Sigmoid colon (tissue), 6 donors: ENCODE measurements at regions not wholly inside any gene's neighbourhood (a gene's known extent, or its start where the extent isn't known, plus 50 kb on each side); places are given as distances from the start of the nearest gene placed in this dataset.

Experiments
- DNase-seq: peaks from one replicate; pipeline ENCODE4 v3.0.0-alpha.2; 2019
- H3K27ac ChIP-seq, 4 donors: fragments of 200-600 bp; sonication (generic); one replicate each; pipeline ENCODE4 v1.5.1; 2016 to 2019; ENCODE audit warnings: mild to moderate bottlenecking in 1 of 4
- H3K27me3 ChIP-seq, 3 donors: fragments of 200-600 bp; sonication (generic); one replicate each; pipeline ENCODE4 v1.5.1; 2019; ENCODE audit warnings: mild to moderate bottlenecking in 1 of 3
- H3K36me3 ChIP-seq, 4 donors: fragments of 200-600 bp; sonication (generic); one replicate each; pipeline ENCODE4 v1.5.1; 2016 to 2019
- H3K4me1 ChIP-seq, 4 donors: fragments of 200-600 bp; sonication (generic); one replicate each; pipeline ENCODE4 v1.5.1; 2017 to 2019
- H3K4me3 ChIP-seq, 4 donors: fragments of 200-600 bp; sonication (generic); one replicate each; pipeline ENCODE4 v1.5.1; 2017 to 2019; ENCODE audit warnings: mild to moderate bottlenecking in 2 of 4, moderate library complexity in 1 of 4
- H3K9me3 ChIP-seq, 4 donors: fragments of 200-600 bp in 3 of 4; sonication (generic) in 3 of 4; one replicate each; pipeline versions ENCODE4 v1.5.1 to v1.6.1; 2013 to 2019
- EP300 ChIP-seq, 4 donors: sonication (generic); formaldehyde crosslinking; IDR thresholded peaks; one replicate each; pipeline ENCODE4 v1.6.1; 2017; ENCODE audit warnings: antibody characterized with exemption in 4 of 4
- POLR2A ChIP-seq, 2 donors: fragments of 450-650 bp; IDR thresholded peaks; one replicate each; pipeline ENCODE4 v1.6.1; 2016; ENCODE audit warnings: antibody characterized with exemption in 2 of 2, mild to moderate bottlenecking in 2 of 2, moderate library complexity in 2 of 2
- POLR2AphosphoS5 ChIP-seq, 4 donors: sonication (generic); formaldehyde crosslinking; IDR thresholded peaks; one replicate each; pipeline ENCODE4 v1.6.1; 2017; ENCODE audit warnings: antibody characterized with exemption in 4 of 4
- WGBS, 2 donors: extraction: QIAGEN DNeasy Blood & Tissue Kit; methylation state at CpG; one replicate each; pipeline ENCODE4 v1.1.7; 2013; 5-methylcytosine and 5-hydroxymethylcytosine counted together
- intact Hi-C: fragments of 100-400 bp; cut with DNase I; formaldehyde crosslinking; loops from one replicate; pipeline ENCODE4 v1.15.1; 2023
- TF ChIP-seq, protein P1 (sequence below), 4 experiments: fragments of 450-650 bp in 3 of 4; fragments of 200-600 bp in 1 of 4; IDR thresholded peaks; one replicate each; pipeline ENCODE4 v1.5.1; 2016 to 2019; ENCODE audit warnings: antibody characterized with exemption in 4 of 4, mild to moderate bottlenecking in 3 of 4, moderate library complexity in 2 of 4
- donor health status: healthy with polysubstance abuse.
- donor health status: healthy.

DNA sequence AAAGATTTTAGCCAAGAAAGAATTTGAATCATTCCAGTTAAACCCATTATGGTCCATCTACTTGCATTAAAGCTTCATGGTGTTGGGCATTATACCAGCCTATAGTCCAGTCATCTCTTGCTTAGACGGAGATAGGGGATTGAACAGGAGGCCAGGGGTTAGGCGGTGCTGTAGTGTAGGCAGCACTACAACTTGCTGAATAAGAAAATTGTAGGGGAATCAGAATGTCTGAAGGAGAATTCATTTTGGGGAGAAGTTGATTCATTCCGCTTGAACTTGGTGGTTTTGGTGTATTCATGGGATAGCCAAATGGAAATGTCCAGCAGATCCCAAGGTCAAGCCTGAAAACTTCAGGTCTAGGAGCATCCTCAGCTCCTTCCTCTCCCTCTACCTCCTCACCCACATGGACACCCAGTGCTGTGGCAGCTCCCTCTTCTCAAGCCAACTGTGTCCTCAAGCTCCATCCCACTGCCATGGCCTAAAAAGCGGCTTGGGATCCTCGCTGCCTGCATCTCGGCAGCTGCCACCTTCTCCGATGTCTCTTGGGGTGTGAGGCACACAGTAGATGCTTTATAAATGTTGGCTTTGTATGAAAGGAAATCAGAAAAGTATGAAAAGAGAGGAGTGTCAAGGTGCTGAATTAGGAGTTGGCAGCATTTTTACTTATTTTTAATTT is 63.6 kb upstream of the MNX1 start:
- Histone ChIP-seq H3K27me3 (peaks cover 4 to 42% (median 17%) of the 10 kb centered on the region in 3 donors), H3K36me3 (no peaks in the 10 kb centered on the region), H3K4me3 (no peak overlapping the region), H3K27ac (no peak overlapping the region), H3K4me1 (peaks cover 0 to 8% (median 0%) of the 10 kb centered on the region in 4 donors), H3K9me3 (no peaks in the 10 kb centered on the region)
- WGBS, 2 donors = 94 to 95% methylated on average over 7 of the region's 7 CpGs
- no peak for DNase-seq
- intact Hi-C loops = no loop called here
- TF ChIP-seq POLR2A (IDR thresholded peaks at IDR 0.05) (no peak), POLR2AphosphoS5 (IDR thresholded peaks at IDR 0.05) (no peak), EP300 (IDR thresholded peaks at IDR 0.05) (no peak)
- TF ChIP-seq, protein P1, sequence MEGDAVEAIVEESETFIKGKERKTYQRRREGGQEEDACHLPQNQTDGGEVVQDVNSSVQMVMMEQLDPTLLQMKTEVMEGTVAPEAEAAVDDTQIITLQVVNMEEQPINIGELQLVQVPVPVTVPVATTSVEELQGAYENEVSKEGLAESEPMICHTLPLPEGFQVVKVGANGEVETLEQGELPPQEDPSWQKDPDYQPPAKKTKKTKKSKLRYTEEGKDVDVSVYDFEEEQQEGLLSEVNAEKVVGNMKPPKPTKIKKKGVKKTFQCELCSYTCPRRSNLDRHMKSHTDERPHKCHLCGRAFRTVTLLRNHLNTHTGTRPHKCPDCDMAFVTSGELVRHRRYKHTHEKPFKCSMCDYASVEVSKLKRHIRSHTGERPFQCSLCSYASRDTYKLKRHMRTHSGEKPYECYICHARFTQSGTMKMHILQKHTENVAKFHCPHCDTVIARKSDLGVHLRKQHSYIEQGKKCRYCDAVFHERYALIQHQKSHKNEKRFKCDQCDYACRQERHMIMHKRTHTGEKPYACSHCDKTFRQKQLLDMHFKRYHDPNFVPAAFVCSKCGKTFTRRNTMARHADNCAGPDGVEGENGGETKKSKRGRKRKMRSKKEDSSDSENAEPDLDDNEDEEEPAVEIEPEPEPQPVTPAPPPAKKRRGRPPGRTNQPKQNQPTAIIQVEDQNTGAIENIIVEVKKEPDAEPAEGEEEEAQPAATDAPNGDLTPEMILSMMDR (IDR thresholded peaks at IDR 0.05) = no peak

DNA sequence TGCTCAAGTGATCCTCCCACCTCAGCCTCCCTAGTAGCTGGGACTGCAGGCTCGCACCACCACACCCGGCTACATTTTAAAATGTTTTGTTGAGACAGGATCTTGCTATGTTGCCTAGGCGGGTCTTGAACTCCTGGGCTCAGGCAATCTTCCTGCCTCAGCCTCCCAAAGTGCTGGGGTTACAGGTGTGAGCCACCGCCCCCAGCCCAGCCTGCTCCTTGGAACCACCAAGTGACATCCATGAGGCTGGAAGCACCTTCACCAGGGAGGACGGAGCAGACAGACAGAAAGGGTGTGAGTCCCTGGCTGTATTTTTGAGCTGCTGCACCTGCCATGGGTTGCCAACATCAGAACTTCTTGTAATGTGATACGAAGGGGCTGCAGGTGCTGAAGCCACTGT is 62.3 kb upstream of the UBE3C start:
- intact Hi-C loops = no loop called here
- Histone ChIP-seq H3K27ac (no peak overlapping the region), H3K4me1 (peaks cover 0 to 8% (median 0%) of the 10 kb centered on the region in 4 donors), H3K27me3 (peaks cover 4 to 66% (median 32%) of the 10 kb centered on the region in 3 donors), H3K4me3 (no peak overlapping the region), H3K36me3 (no peaks in the 10 kb centered on the region), H3K9me3 (no peaks in the 10 kb centered on the region)
- TF ChIP-seq POLR2AphosphoS5 (IDR thresholded peaks at IDR 0.05) (no peak), EP300 (IDR thresholded peaks at IDR 0.05) (no peak), POLR2A (IDR thresholded peaks at IDR 0.05) (no peak)
- TF ChIP-seq, protein P1 (IDR thresholded peaks at IDR 0.05) = no peak
- 79 to 86% methylated on average over 6 of the region's 6 CpGs for WGBS, 2 donors
- DNase-seq = no peak

DNA sequence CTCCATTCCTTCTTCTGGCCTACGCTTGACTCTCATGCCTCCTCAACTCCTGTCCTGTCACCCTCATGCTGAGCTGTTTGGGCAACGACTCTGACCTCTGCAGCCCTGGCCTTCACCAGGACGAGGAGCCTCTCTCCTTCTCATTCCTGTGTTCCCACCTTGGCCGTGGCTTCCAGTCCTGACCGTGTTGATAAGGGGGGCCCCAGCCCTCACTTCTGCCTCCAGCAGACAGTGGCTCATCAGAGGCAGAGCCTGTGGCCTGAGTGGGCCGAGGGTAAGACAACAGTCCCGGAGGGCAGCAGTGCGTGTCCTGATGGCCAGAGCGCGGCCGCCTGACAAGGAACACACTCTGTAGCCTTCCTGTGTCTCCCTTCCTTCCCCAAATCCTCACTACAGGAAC is 61.7 kb upstream of the UBE3C start:
- intact Hi-C loops = no loop called here
- Histone ChIP-seq H3K27me3 (peaks cover 4 to 71% (median 31%) of the 10 kb centered on the region in 3 donors), H3K4me1 (peaks cover 0 to 8% (median 0%) of the 10 kb centered on the region in 4 donors), H3K4me3 (no peak overlapping the region), H3K36me3 (no peaks in the 10 kb centered on the region), H3K27ac (no peak overlapping the region), H3K9me3 (no peaks in the 10 kb centered on the region)
- no peak for DNase-seq
- TF ChIP-seq EP300 (IDR thresholded peaks at IDR 0.05) = no peak
- TF ChIP-seq, protein P1 (IDR thresholded peaks at IDR 0.05) = no peak
- TF ChIP-seq POLR2AphosphoS5 (IDR thresholded peaks at IDR 0.05) = no peak
- TF ChIP-seq POLR2A (IDR thresholded peaks at IDR 0.05) = no peak
- WGBS, 2 donors = 80 to 86% methylated on average over 11 of the region's 11 CpGs

DNA sequence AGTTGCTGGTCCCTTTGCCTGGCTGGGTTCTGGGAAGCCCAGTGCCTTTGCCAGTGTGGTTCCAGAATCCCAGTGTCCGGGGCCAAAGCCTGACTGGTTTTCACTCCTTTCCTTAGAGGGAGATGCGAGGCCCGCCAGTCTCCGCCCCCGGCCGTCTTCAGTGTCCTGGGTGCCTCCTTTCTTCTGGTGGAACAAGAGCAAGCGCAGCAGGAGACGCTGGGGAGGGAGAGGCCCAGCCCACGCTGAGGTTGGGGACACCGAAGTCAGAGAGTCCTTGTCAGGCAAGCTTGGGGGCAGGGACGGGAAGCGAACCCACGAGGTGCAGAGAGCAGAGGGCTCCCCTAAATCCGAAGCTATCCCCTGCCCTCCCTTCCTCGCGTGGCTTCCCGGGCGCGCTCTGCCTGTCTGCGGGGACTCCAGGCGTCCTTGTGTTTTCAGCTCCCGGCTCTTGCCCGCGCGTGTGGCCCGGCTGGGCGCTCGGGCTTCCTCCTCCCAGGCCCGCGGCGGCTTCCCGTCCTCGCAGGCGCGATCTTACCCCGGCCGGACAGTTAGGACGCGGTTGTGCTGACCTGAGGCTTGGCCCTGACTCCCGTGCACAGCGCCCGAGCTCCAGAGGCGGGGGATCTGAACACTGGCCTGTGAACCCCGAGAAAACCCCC is 60.6 kb upstream of the UBE3C start:
- H3K4me1 ChIP-seq = peaks cover 0 to 8% (median 0%) of the 10 kb centered on the region in 4 donors
- 12 to 20% methylated on average over 44 of the region's 44 CpGs for WGBS, 2 donors
- DNase-seq = no peak
- no peak overlapping the region for H3K4me3 ChIP-seq
- H3K9me3 ChIP-seq = peaks cover 0 to 1% (median 0%) of the 10 kb centered on the region in 4 donors
- intact Hi-C loops = no loop called here
- no peaks in the 10 kb centered on the region for H3K36me3 ChIP-seq
- peaks cover 4 to 71% (median 22%) of the 10 kb centered on the region in 3 donors for H3K27me3 ChIP-seq
- no peak for TF ChIP-seq POLR2AphosphoS5 (IDR thresholded peaks at IDR 0.05)
- TF ChIP-seq, protein P1 (IDR thresholded peaks at IDR 0.05) = no peak
- TF ChIP-seq EP300 (IDR thresholded peaks at IDR 0.05) = no peak
- TF ChIP-seq POLR2A (IDR thresholded peaks at IDR 0.05) = no peak
- H3K27ac ChIP-seq = no peak overlapping the region
